SK-N-SH (cell line): ENCODE measurements at regions not wholly inside any gene's neighbourhood (a gene's known extent, or its start where the extent isn't known, plus 50 kb on each side); places are given as distances from the start of the nearest gene placed in this dataset.

ENCODE experiments used
- CTCF ChIA-PET: fragments of 300-600, 350-600 bp; formaldehyde crosslinking; extraction: SDS; loops from one replicate; lab custom pipeline; 2021; lab: Yijun Ruan, JAX
- POLR2A ChIA-PET: fragments of 350-600 bp; sonication (Branson Sonifier 250); formaldehyde crosslinking; extraction: SDS; loops from one replicate; lab custom pipeline; 2020; ENCODE audit warnings: antibody characterized with exemption, inconsistent platforms; lab: Yijun Ruan, JAX
- DNase-seq: peaks from one replicate; pipeline ENCODE4 v3.0.0; 2012
- H2AFZ ChIP-seq: fragments of 200-600 bp; sonication (generic); 2 replicates; pipeline ENCODE4 v1.8.1; 2016; ENCODE audit warnings: antibody characterized with exemption, mild to moderate bottlenecking, low read depth
- H3F3A ChIP-seq: fragments of 200-600 bp; sonication (generic); replicated peaks from 2 replicates; pipeline ENCODE3; 2016; ENCODE audit warnings: antibody characterized with exemption, mild to moderate bottlenecking; ENCODE audit not compliant: insufficient read depth
- H3K27ac ChIP-seq, 2 experiments: fragments of 200-500 bp in 1 of 2; fragments of 200-600 bp in 1 of 2; sonication (Bioruptor generic) in 1 of 2; sonication (generic), shearing (Covaris generic) in 1 of 2; 2 replicates each; pipeline versions ENCODE4 v1.5.1 to v1.6.1; 2014 to 2016; ENCODE audit warnings: low read depth in 2 of 2, inconsistent platforms in 1 of 2, low read length in 1 of 2, mild to moderate bottlenecking in 1 of 2, mixed read lengths in 1 of 2
- H3K27me3 ChIP-seq: fragments of 200-600 bp; sonication (generic), shearing (Covaris generic); 2 replicates; pipeline ENCODE4 v1.6.1; 2016; ENCODE audit warnings: mixed run types; ENCODE audit not compliant: insufficient read depth
- H3K36me3 ChIP-seq, 2 experiments: fragments of 200-500 bp in 1 of 2; fragments of 200-600 bp in 1 of 2; sonication (Bioruptor generic) in 1 of 2; sonication (generic) in 1 of 2; replicated peaks in 1 of 2; 2 replicates each; pipeline versions ENCODE3 to v1.5.1; 2014 to 2016; ENCODE audit warnings: low read length in 1 of 2, mild to moderate bottlenecking in 1 of 2; ENCODE audit not compliant: insufficient read depth in 2 of 2, control insufficient read depth in 1 of 2
- H3K4me1 ChIP-seq, 2 experiments: fragments of 200-500 bp in 1 of 2; fragments of 200-600 bp in 1 of 2; sonication (Bioruptor generic) in 1 of 2; sonication (generic), shearing (Covaris generic) in 1 of 2; 2 replicates each; pipeline versions ENCODE4 v1.5.1 to v1.6.1; 2014 to 2016; ENCODE audit warnings: low read depth in 1 of 2, low read length in 1 of 2, mixed run types in 1 of 2; ENCODE audit not compliant: insufficient read depth in 2 of 2, control insufficient read depth in 1 of 2
- H3K4me2 ChIP-seq: fragments of 200-600 bp; sonication (generic), shearing (Covaris generic); 2 replicates; pipeline ENCODE4 v1.6.1; 2017; ENCODE audit warnings: mixed run types
- H3K4me3 ChIP-seq, 2 experiments: fragments of 200-500 bp in 1 of 2; fragments of 200-600 bp in 1 of 2; sonication (Bioruptor generic) in 1 of 2; sonication (generic), shearing (Covaris generic) in 1 of 2; 2 replicates each; pipeline versions ENCODE4 v1.5.1 to v1.8.1; 2014 to 2016; ENCODE audit warnings: low read depth in 2 of 2, inconsistent platforms in 1 of 2, low read length in 1 of 2, mild to moderate bottlenecking in 1 of 2, mixed read lengths in 1 of 2, moderate library complexity in 1 of 2
- H3K79me2 ChIP-seq: fragments of 200-600 bp; sonication (generic); 2 replicates; pipeline ENCODE4 v1.8.1; 2017; ENCODE audit warnings: mild to moderate bottlenecking; ENCODE audit not compliant: insufficient read depth
- H3K9ac ChIP-seq: fragments of 200-600 bp; sonication (generic); 2 replicates; pipeline ENCODE4 v1.6.1; 2017; ENCODE audit warnings: mixed run types
- H3K9me2 ChIP-seq: fragments of 200-600 bp; sonication (generic); 2 replicates; pipeline ENCODE4 v1.6.1; 2017; ENCODE audit warnings: mixed run types
- H3K9me3 ChIP-seq: fragments of 200-600 bp; sonication (generic); 2 replicates; pipeline ENCODE4 v1.6.1; 2017; ENCODE audit warnings: mixed run types, mild to moderate bottlenecking, moderate library complexity
- H4K20me1 ChIP-seq: fragments of 200-600 bp; sonication (generic); 2 replicates; pipeline ENCODE4 v1.6.1; 2017; ENCODE audit warnings: mild to moderate bottlenecking, mixed run types; ENCODE audit not compliant: insufficient read depth
- CHD2 ChIP-seq: fragments of 150-350 bp; IDR thresholded peaks from 2 replicates; pipeline ENCODE4 v1.6.1; 2018; ENCODE audit warnings: low read length; ENCODE audit not compliant: partially characterized antibody
- CTCF ChIP-seq: fragments of 200-600 bp; sonication (generic); IDR thresholded peaks from 2 replicates; pipeline ENCODE4 v1.6.1; 2017; ENCODE audit warnings: antibody characterized with exemption, mild to moderate bottlenecking, moderate library complexity
- ELF1 ChIP-seq: IDR thresholded peaks from 2 replicates; pipeline ENCODE4 v1.4.0; 2012
- EP300 ChIP-seq, 2 experiments: IDR thresholded peaks; 2 replicates each; pipeline versions ENCODE4 v1.4.0 to v1.6.1; 2012; ENCODE audit warnings: borderline replicate concordance in 1 of 2, low read depth in 1 of 2, low read length in 1 of 2
- GABPA ChIP-seq: IDR thresholded peaks from 2 replicates; pipeline ENCODE4 v1.4.0; 2012; ENCODE audit warnings: low read depth, mild to moderate bottlenecking
- JUND ChIP-seq: IDR thresholded peaks from 2 replicates; pipeline ENCODE4 v1.4.0; 2012
- MAX ChIP-seq: IDR thresholded peaks from 2 replicates; pipeline ENCODE4 v1.4.0; 2012; ENCODE audit warnings: low read depth
- MEF2A ChIP-seq: IDR thresholded peaks from 2 replicates; pipeline ENCODE4 v1.4.0; 2012; ENCODE audit warnings: low read depth, borderline replicate concordance
- NRF1 ChIP-seq: IDR thresholded peaks from 2 replicates; pipeline ENCODE4 v1.6.1; 2012; ENCODE audit warnings: low read depth, mild to moderate bottlenecking, low read length
- RCOR1 ChIP-seq: fragments of 150-350 bp; IDR thresholded peaks from 2 replicates; pipeline ENCODE4 v1.6.1; 2017; ENCODE audit warnings: antibody characterized with exemption, low read length
- RFX5 ChIP-seq: IDR thresholded peaks from 2 replicates; pipeline ENCODE4 v1.6.1; 2012; ENCODE audit warnings: mild to moderate bottlenecking, improper control_type of control experiment, low read length
- RXRA ChIP-seq: IDR thresholded peaks from 2 replicates; pipeline ENCODE4 v1.4.0; 2012; ENCODE audit warnings: low read depth, mild to moderate bottlenecking, borderline replicate concordance
- SIN3A ChIP-seq: IDR thresholded peaks from 2 replicates; pipeline ENCODE4 v1.6.1; 2012; ENCODE audit warnings: low read depth, mild to moderate bottlenecking, low read length, moderate library complexity, borderline replicate concordance
- SMC3 ChIP-seq: IDR thresholded peaks from 2 replicates; pipeline ENCODE4 v1.6.1; 2012; ENCODE audit warnings: low read depth, low read length, improper control_type of control experiment
- TAF1 ChIP-seq: IDR thresholded peaks from 2 replicates; pipeline ENCODE4 v1.6.1; 2012; ENCODE audit warnings: low read depth, mild to moderate bottlenecking, low read length, moderate library complexity, borderline replicate concordance
- TEAD4 ChIP-seq: IDR thresholded peaks from 2 replicates; pipeline ENCODE4 v1.4.0; 2012; ENCODE audit warnings: mild to moderate bottlenecking, borderline replicate concordance; ENCODE audit not compliant: insufficient read depth
- USF1 ChIP-seq: IDR thresholded peaks from 2 replicates; pipeline ENCODE4 v1.4.0; 2012; ENCODE audit warnings: low read depth, borderline replicate concordance
- USF2 ChIP-seq: fragments of 150-350 bp; IDR thresholded peaks from 2 replicates; pipeline ENCODE4 v1.6.1; 2017; ENCODE audit warnings: antibody characterized with exemption, low read length, low read depth, borderline replicate concordance
- WGBS: methylation state at CpG from one replicate; pipeline ENCODE4 v1.1.6; 2017; ENCODE audit warnings: low lambda C conversion rate; 5-methylcytosine and 5-hydroxymethylcytosine counted together

GRCh38 chr6:51505434-51505833, 582.0 kb downstream of the PKHD1 start:
- POLR2A ChIA-PET: no interaction called here

DNA sequence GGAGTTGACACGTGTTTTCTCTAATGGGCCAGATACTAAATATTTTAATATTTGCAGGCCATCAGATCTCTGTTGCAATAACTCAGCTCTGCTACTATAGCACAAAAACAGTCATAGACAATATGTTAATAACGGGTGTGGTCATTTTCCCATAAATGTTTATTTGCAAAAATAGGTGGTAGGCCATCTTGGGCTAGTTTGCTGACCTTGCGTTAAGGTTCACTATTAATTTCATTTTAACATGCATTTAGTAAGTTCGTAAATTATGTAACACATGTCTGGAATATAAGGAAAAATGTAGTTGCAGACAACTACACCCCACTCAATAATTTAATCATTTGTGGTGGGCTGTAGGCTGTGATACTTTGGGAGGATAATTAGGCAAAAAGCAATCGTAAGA, 577.8 kb downstream of the PKHD1 start:
- H3K9ac ChIP-seq: no peak overlapping the region

More at GRCh38 chr6:51505434-51505833, 582.0 kb downstream of the PKHD1 start:
- H3K36me3 ChIP-seq: no peaks in the 10 kb centered on the region
- no peak overlapping the region for H3K4me2 ChIP-seq
- H3K27me3 ChIP-seq: no peaks in the 10 kb centered on the region
- no peak overlapping the region for H3K9ac ChIP-seq
- H3K27ac ChIP-seq: no peak overlapping the region
- H4K20me1 ChIP-seq: no peaks in the 10 kb centered on the region
- DNase-seq: no peak
- H3K9me2 ChIP-seq: no peaks in the 10 kb centered on the region
- CTCF ChIA-PET: interaction anchor here (1.1 to 1.2 kb wide), 2 partner anchors 10 to 11 kb away, joined by 4 to 6 read pairs; no protein-coding TSS in a partner anchor
- H2AFZ ChIP-seq: no peak overlapping the region; the same call in 1 of the 2 replicates
- no peaks in the 10 kb centered on the region for H3F3A ChIP-seq
- no peaks in the 10 kb centered on the region for H3K9me3 ChIP-seq
- H3K4me3 ChIP-seq: no peak overlapping the region
- no peaks in the 10 kb centered on the region for H3K4me1 ChIP-seq
- H3K79me2 ChIP-seq: no peaks in the 10 kb centered on the region
- TF ChIP-seq RXRA (no peak), USF1 (no peak), NRF1 (no peak), USF2 (no peak), RCOR1 (no peak), JUND (no peak), SIN3A (no peak), TEAD4 (no peak)

GRCh38 chr6:51511081-51511480, 576.3 kb downstream of the PKHD1 start:
- H3K4me3 ChIP-seq: no peak overlapping the region
- no peak for DNase-seq
- H3F3A ChIP-seq: no peaks in the 10 kb centered on the region
- no peak overlapping the region for H3K9ac ChIP-seq
- no peaks in the 10 kb centered on the region for H3K9me2 ChIP-seq
- POLR2A ChIA-PET: no interaction called here
- no peaks in the 10 kb centered on the region for H3K9me3 ChIP-seq
- no peaks in the 10 kb centered on the region for H3K79me2 ChIP-seq
- H3K27ac ChIP-seq: no peak overlapping the region
- H3K27me3 ChIP-seq: no peaks in the 10 kb centered on the region
- no peaks in the 10 kb centered on the region for H3K36me3 ChIP-seq
- H3K4me1 ChIP-seq: peaks cover 0 to 7% of the 10 kb centered on the region in 2 experiments; a peak in 1 of 4 replicates
- no peak overlapping the region for H2AFZ ChIP-seq
- no peaks in the 10 kb centered on the region for H4K20me1 ChIP-seq
- H3K4me2 ChIP-seq: no peak overlapping the region
- CTCF ChIA-PET: interaction anchor here (1.1 kb wide), 1 partner anchor 333 kb away, joined by 3 read pairs; no protein-coding TSS in a partner anchor
- TF ChIP-seq MAX: no peak
- TF ChIP-seq JUND: no peak
- no peak for TF ChIP-seq RFX5
- TF ChIP-seq RXRA: no peak
- no peak for TF ChIP-seq ELF1
- no peak for TF ChIP-seq SIN3A
- TF ChIP-seq CHD2: no peak
- no peak for TF ChIP-seq MEF2A
- TF ChIP-seq CTCF: no peak
- no peak for TF ChIP-seq GABPA
- TF ChIP-seq EP300 (IDR thresholded peaks at IDR 0.05; ENCODE audit: borderline replicate concordance in 1 of 2, low read depth in 1 of 2, low read length in 1 of 2): no peak
- no peak for TF ChIP-seq SMC3

More for the DNA sequence above, 577.8 kb downstream of the PKHD1 start:
- Histone ChIP-seq H2AFZ (no peak overlapping the region), H3F3A (no peaks in the 10 kb centered on the region), H3K9me2 (no peaks in the 10 kb centered on the region), H3K4me1 (peaks cover 0 to 7% of the 10 kb centered on the region in 2 experiments; a peak in 1 of 4 replicates), H3K9me3 (no peaks in the 10 kb centered on the region), H3K4me2 (no peak overlapping the region), H3K4me3 (no peak overlapping the region), H3K79me2 (no peaks in the 10 kb centered on the region), H3K27ac (no peak overlapping the region), H3K27me3 (no peaks in the 10 kb centered on the region), H4K20me1 (no peaks in the 10 kb centered on the region), H3K36me3 (no peaks in the 10 kb centered on the region)
- TF ChIP-seq TAF1: no peak
- DNase-seq: no peak
- 58% methylated on average over 5 of the region's 5 CpGs for WGBS
- ChIA-PET CTCF (interaction anchor here (1.2 kb wide), 1 partner anchor 13 kb away, joined by 3 read pairs; no protein-coding TSS in a partner anchor), POLR2A (no interaction called here)
